ENCODE measurements at regions not wholly inside any gene's neighbourhood (a gene's known extent, or its start where the extent isn't known, plus 50 kb on each side); places are given as distances from the start of the nearest gene placed in this dataset.

DNA sequence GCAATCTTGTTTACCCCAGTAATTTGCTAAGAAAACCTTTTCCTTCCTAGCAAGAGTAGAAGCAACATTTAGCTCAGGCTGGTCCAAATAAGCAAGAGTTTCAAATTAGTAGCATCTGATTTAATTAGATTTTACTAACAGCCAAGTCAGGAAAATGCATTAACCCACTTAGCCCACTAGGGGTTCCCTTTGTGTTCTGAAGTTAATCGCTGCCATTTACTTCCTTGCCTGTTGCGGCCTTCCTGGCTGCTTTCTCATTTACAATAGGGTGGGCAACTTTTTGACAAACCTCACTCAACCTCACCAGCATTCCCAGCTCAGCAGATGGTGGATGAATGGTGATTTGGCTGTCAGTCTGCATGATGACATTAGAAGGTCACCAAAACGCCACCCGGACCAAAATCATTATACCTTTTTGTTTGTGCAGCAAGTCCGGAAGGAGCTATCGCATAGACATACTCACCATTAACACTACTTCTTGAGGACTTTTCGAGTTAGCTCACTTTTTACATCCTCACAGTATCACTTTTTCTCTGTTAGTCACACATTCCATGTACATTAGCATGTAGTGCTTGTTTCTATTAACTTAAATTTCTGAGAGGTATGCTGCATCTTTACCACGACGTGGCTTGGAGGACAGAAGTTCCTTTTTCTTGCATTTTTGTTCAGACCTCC, 101.5 kb upstream of the SETBP1 start:
- Histone ChIP-seq H3K4me3 (replicated peaks in 1 of 2; ENCODE audit: low read depth in 1 of 2, low read length in 2 of 2) (no peak overlapping the region), H3K9me2 (ENCODE audit: insufficient read depth) (no peaks in the 10 kb centered on the region), H3K27me3 (ENCODE audit: insufficient read depth, low read length) (no peaks in the 10 kb centered on the region), H3K36me3 (ENCODE audit: control insufficient read depth in 1 of 2, insufficient read depth in 2 of 2, low read length in 2 of 2) (no peaks in the 10 kb centered on the region), H3K4me2 (ENCODE audit: low read length) (no peak overlapping the region), H3K9ac (ENCODE audit: low read length) (no peak overlapping the region), H3K27ac (ENCODE audit: low read depth, low read length) (no peak overlapping the region), H2AFZ (ENCODE audit: low read depth, low read length, poor library complexity, severe bottlenecking) (no peak overlapping the region), H3K4me1 (ENCODE audit: control insufficient read depth in 1 of 2, insufficient read depth in 2 of 2, low read length in 2 of 2) (no peaks in the 10 kb centered on the region), H3K79me2 (ENCODE audit: insufficient read depth, low read length) (no peaks in the 10 kb centered on the region), H4K20me1 (ENCODE audit: insufficient read depth) (no peaks in the 10 kb centered on the region), H3K9me3 (ENCODE audit: control insufficient read depth in 1 of 2, insufficient read depth in 1 of 2, low read depth in 1 of 2, low read length in 2 of 2) (peaks cover 5 to 17% of the 10 kb centered on the region in 2 experiments; a peak in 2 of 4 replicates)
- no TSS peak for BruUV-seq (replicated peaks)
- TF ChIP-seq CTCF (IDR thresholded peaks at IDR 0.05 in 2 of 3, conservative IDR thresholded peaks at IDR 0.05 in 1 of 3; ENCODE audit: borderline replicate concordance in 1 of 3, insufficient read depth in 1 of 3, low read depth in 2 of 3, low read length in 2 of 3) (peak in 2 of 3 experiments; percentile 12 to 33; a peak in 3 of 6 replicates), ZNF274 (IDR thresholded peaks at IDR 0.05; ENCODE audit: low read depth, low read length) (no peak)
- DNase-seq (ENCODE audit: low read depth, low spot score) = no peak
- RAD21 ChIA-PET (ENCODE audit: low non-redundant PET in 1 of 2, low total read pairs in 2 of 2, uncharacterized antibody in 2 of 2, unreplicated experiment in 2 of 2) = no interaction called here
- ATAC-seq = no peak
- CTCF ChIA-PET = no interaction called here
- intact Hi-C loops (cut with micrococcal nuclease) = no loop called here
- POLR2A ChIA-PET = no interaction called here

DNA sequence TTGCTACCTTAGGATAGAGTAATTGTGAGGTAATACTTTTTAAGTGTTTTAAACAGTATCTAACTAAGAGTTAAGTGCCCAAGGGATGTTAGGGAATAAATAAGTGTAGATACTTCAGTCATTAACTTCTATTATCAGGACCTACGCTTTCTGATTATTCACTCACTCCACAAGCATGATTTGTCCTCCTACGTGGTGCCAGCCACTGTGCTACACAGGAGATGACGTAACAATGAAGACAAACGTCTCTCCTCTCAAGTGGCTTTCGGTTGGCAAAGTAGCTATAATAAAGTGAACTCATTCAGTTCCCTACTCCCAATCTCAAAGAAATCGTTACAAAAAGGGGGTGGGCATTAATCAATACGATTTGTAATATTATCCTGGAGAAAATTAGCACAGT, 100.9 kb upstream of the SETBP1 start:
- Histone ChIP-seq H3K27ac (ENCODE audit: low read depth, low read length) (no peak overlapping the region), H3K4me1 (ENCODE audit: control insufficient read depth in 1 of 2, insufficient read depth in 2 of 2, low read length in 2 of 2) (no peaks in the 10 kb centered on the region), H4K20me1 (ENCODE audit: insufficient read depth) (no peaks in the 10 kb centered on the region), H3K9me3 (ENCODE audit: control insufficient read depth in 1 of 2, insufficient read depth in 1 of 2, low read depth in 1 of 2, low read length in 2 of 2) (peaks cover 10 to 17% of the 10 kb centered on the region in 2 experiments; a peak in 2 of 4 replicates), H3K4me2 (ENCODE audit: low read length) (no peak overlapping the region), H3K4me3 (replicated peaks in 1 of 2; ENCODE audit: low read depth in 1 of 2, low read length in 2 of 2) (no peak overlapping the region), H3K36me3 (ENCODE audit: control insufficient read depth in 1 of 2, insufficient read depth in 2 of 2, low read length in 2 of 2) (no peaks in the 10 kb centered on the region), H2AFZ (ENCODE audit: low read depth, low read length, poor library complexity, severe bottlenecking) (no peak overlapping the region), H3K27me3 (ENCODE audit: insufficient read depth, low read length) (no peaks in the 10 kb centered on the region), H3K9ac (ENCODE audit: low read length) (no peak overlapping the region), H3K9me2 (ENCODE audit: insufficient read depth) (no peaks in the 10 kb centered on the region), H3K79me2 (ENCODE audit: insufficient read depth, low read length) (no peaks in the 10 kb centered on the region)
- no peak for ATAC-seq
- no TSS peak for BruUV-seq (replicated peaks)
- POLR2A ChIA-PET = no interaction called here
- RAD21 ChIA-PET (ENCODE audit: low non-redundant PET in 1 of 2, low total read pairs in 2 of 2, uncharacterized antibody in 2 of 2, unreplicated experiment in 2 of 2) = no interaction called here
- DNase-seq (ENCODE audit: low read depth, low spot score) = no peak
- CTCF ChIA-PET = no interaction called here
- intact Hi-C loops (cut with micrococcal nuclease) = no loop called here
- TF ChIP-seq EZH2 (IDR thresholded peaks at IDR 0.05) (no peak), EZH2phosphoT487 (IDR thresholded peaks at IDR 0.05; ENCODE audit: borderline replicate concordance) (no peak), POLR2AphosphoS5 (IDR thresholded peaks at IDR 0.05; ENCODE audit: low read depth, low read length) (no peak), CTCF (IDR thresholded peaks at IDR 0.05 in 2 of 3, conservative IDR thresholded peaks at IDR 0.05 in 1 of 3; ENCODE audit: borderline replicate concordance in 1 of 3, insufficient read depth in 1 of 3, low read depth in 2 of 3, low read length in 2 of 3) (no peak), ELF1 (IDR thresholded peaks at IDR 0.05; ENCODE audit: borderline replicate concordance, low read depth) (no peak), JUND (IDR thresholded peaks at IDR 0.05) (no peak)
- TF ChIP-seq, protein P1, sequence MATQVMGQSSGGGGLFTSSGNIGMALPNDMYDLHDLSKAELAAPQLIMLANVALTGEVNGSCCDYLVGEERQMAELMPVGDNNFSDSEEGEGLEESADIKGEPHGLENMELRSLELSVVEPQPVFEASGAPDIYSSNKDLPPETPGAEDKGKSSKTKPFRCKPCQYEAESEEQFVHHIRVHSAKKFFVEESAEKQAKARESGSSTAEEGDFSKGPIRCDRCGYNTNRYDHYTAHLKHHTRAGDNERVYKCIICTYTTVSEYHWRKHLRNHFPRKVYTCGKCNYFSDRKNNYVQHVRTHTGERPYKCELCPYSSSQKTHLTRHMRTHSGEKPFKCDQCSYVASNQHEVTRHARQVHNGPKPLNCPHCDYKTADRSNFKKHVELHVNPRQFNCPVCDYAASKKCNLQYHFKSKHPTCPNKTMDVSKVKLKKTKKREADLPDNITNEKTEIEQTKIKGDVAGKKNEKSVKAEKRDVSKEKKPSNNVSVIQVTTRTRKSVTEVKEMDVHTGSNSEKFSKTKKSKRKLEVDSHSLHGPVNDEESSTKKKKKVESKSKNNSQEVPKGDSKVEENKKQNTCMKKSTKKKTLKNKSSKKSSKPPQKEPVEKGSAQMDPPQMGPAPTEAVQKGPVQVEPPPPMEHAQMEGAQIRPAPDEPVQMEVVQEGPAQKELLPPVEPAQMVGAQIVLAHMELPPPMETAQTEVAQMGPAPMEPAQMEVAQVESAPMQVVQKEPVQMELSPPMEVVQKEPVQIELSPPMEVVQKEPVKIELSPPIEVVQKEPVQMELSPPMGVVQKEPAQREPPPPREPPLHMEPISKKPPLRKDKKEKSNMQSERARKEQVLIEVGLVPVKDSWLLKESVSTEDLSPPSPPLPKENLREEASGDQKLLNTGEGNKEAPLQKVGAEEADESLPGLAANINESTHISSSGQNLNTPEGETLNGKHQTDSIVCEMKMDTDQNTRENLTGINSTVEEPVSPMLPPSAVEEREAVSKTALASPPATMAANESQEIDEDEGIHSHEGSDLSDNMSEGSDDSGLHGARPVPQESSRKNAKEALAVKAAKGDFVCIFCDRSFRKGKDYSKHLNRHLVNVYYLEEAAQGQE (IDR thresholded peaks at IDR 0.05; ENCODE audit: low read depth) = no peak

All from HCT116 (cell line).